Fibroblast of lung (primary cell): ENCODE measurements at regions not wholly inside any gene's neighbourhood (a gene's known extent, or its start where the extent isn't known, plus 50 kb on each side); places are given as distances from the start of the nearest gene placed in this dataset.

ENCODE experiments used
- CTCF ChIP-seq, 2 donors: IDR thresholded peaks in 1 of 2; conservative IDR thresholded peaks in 1 of 2; 1 replicate in 1 of 2; 2 replicates in 1 of 2; pipeline ENCODE4 v1.5.1; 2011 to 2012; ENCODE audit warnings: low read length in 2 of 2, control low read depth in 1 of 2, inconsistent platforms in 1 of 2, low read depth in 1 of 2, mild to moderate bottlenecking in 1 of 2
- EZH2 ChIP-seq: IDR thresholded peaks from 2 replicates; pipeline ENCODE4 v1.5.1; 2012; ENCODE audit warnings: low read length, control low read depth, mild to moderate bottlenecking; ENCODE audit errors: missing control alignments

- TF ChIP-seq CTCF (conservative IDR thresholded peaks at IDR 0.05 in 1 of 2, IDR thresholded peaks at IDR 0.05 in 1 of 2; ENCODE audit: low read depth in 1 of 2, low read length in 2 of 2) (no peak), EZH2 (no peak)
These were observed 84.6 kb downstream of the VCPKMT start for GRCh38 chr14:50031602-50032313.
